ENCODE measurements at regions not wholly inside any gene's neighbourhood (a gene's known extent, or its start where the extent isn't known, plus 50 kb on each side); places are given as distances from the start of the nearest gene placed in this dataset.

- no peak for DNase-seq
Measured at GRCh38 chr1:99170516-99170915, 93.8 kb upstream of the PLPPR4 start.

GRCh38 chr1:99171184-99171813 is 93.0 kb upstream of the PLPPR4 start:
- no peak for DNase-seq

- DNase-seq, result no peak
Measured at GRCh38 chr1:99173282-99173681, 91.0 kb upstream of the PLPPR4 start.

GRCh38 chr1:99173900-99174299 is 90.4 kb upstream of the PLPPR4 start:
- DNase-seq, result no peak

GRCh38 chr1:99176753-99177152 is 87.5 kb upstream of the PLPPR4 start:
- no peak for DNase-seq

GRCh38 chr1:99177465-99177864 is 86.8 kb upstream of the PLPPR4 start:
- no peak for DNase-seq

- DNase-seq, result peak; percentile 53
Measured at GRCh38 chr1:99180343-99180808, 83.9 kb upstream of the PLPPR4 start.

- DNase-seq, result no peak
Measured at GRCh38 chr1:99180915-99181314, 83.4 kb upstream of the PLPPR4 start.

- no peak for DNase-seq
Measured at GRCh38 chr1:99181892-99182291, 82.4 kb upstream of the PLPPR4 start.

- no peak for DNase-seq
Measured at GRCh38 chr1:99185196-99185595, 79.1 kb upstream of the PLPPR4 start.

- no peak for DNase-seq
Measured at GRCh38 chr1:99193431-99193830, 70.9 kb upstream of the PLPPR4 start.

GRCh38 chr1:99198393-99198792 is 65.9 kb upstream of the PLPPR4 start:
- DNase-seq, result no peak

GRCh38 chr1:99207216-99207615 is 57.1 kb upstream of the PLPPR4 start:
- DNase-seq, result no peak

All from CD4-positive, alpha-beta T cell treated with Interleukin-15 for 1 hour (primary cell).